Stimulated activated CD4-positive, alpha-beta T cell treated with anti-CD3 and anti-CD28 coated beads, Interleukin-1b, Interleukin-23, amount 100 ng/mL, for 48 hours (primary cell): ENCODE measurements at regions not wholly inside any gene's neighbourhood (a gene's known extent, or its start where the extent isn't known, plus 50 kb on each side); places are given as distances from the start of the nearest gene placed in this dataset.
A peak's percentile ranks its signal among the peaks of the same experiment; 100 is the strongest.

Experiments used
- DNase-seq: peaks from one replicate; pipeline ENCODE4 v3.0.0-alpha.2; 2020

GRCh38 chr1:185645162-185645640 is 89.0 kb upstream of the HMCN1 start:
- DNase-seq, result no peak

- DNase-seq, result peak; percentile 22
Measured at GRCh38 chr1:185644531-185644930, 89.7 kb upstream of the HMCN1 start.

- peak; percentile 53 for DNase-seq
Measured at GRCh38 chr1:185636848-185637247, 97.3 kb upstream of the HMCN1 start.

GRCh38 chr1:185634704-185635103 is 99.5 kb upstream of the HMCN1 start:
- DNase-seq, result no peak

GRCh38 chr1:185632659-185633423 is 101.3 kb upstream of the HMCN1 start:
- no peak for DNase-seq

- DNase-seq, result no peak
Measured at GRCh38 chr1:185631843-185632242, 102.3 kb upstream of the HMCN1 start.

GRCh38 chr1:185627761-185628501 is 106.3 kb upstream of the HMCN1 start:
- no peak for DNase-seq

- DNase-seq, result no peak
Measured at GRCh38 chr1:185627171-185627570, 107.0 kb upstream of the HMCN1 start.

GRCh38 chr1:185626344-185626743 is 107.8 kb upstream of the HMCN1 start:
- no peak for DNase-seq

GRCh38 chr1:185610954-185611353 is 123.2 kb upstream of the HMCN1 start:
- no peak for DNase-seq

- no peak for DNase-seq
Measured at GRCh38 chr1:185608177-185608576, 126.0 kb upstream of the HMCN1 start.

GRCh38 chr1:185603158-185603557 is 131.0 kb upstream of the HMCN1 start:
- no peak for DNase-seq

GRCh38 chr1:185601189-185601588 is 133.0 kb upstream of the HMCN1 start:
- no peak for DNase-seq

- no peak for DNase-seq
Measured at GRCh38 chr1:185600641-185601040, 133.6 kb upstream of the HMCN1 start.

- no peak for DNase-seq
Measured at GRCh38 chr1:185598332-185598731, 135.9 kb upstream of the HMCN1 start.

GRCh38 chr1:185595835-185596667 is 138.1 kb upstream of the HMCN1 start:
- peak; percentile 18 for DNase-seq

- no peak for DNase-seq
Measured at GRCh38 chr1:185594786-185595410, 139.3 kb upstream of the HMCN1 start.

GRCh38 chr1:185593271-185593670 is 140.9 kb upstream of the HMCN1 start:
- no peak for DNase-seq

GRCh38 chr1:185585770-185586169 is 148.4 kb upstream of the HMCN1 start:
- DNase-seq, result no peak

- DNase-seq, result no peak
Measured at GRCh38 chr1:185581961-185582725, 152.0 kb upstream of the HMCN1 start.

- no peak for DNase-seq
Measured at GRCh38 chr1:185581020-185581419, 153.2 kb upstream of the HMCN1 start.

GRCh38 chr1:185578293-185578692 is 155.9 kb upstream of the HMCN1 start:
- no peak for DNase-seq
